Upper lobe of left lung (tissue), 4 donors: ENCODE measurements at regions not wholly inside any gene's neighbourhood (a gene's known extent, or its start where the extent isn't known, plus 50 kb on each side); places are given as distances from the start of the nearest gene placed in this dataset.

ENCODE experiments used
- CTCF ChIP-seq, 6 experiments: fragments of 450-650 bp in 4 of 6; fragments of 200-600 bp in 2 of 6; sonication (generic) in 2 of 6; IDR thresholded peaks; one replicate each; pipeline ENCODE4 v1.5.1; 2016 to 2019; ENCODE audit warnings: antibody characterized with exemption in 6 of 6
- EP300 ChIP-seq, 4 donors: sonication (generic); formaldehyde crosslinking; IDR thresholded peaks; one replicate each; pipeline ENCODE4 v1.5.1; 2017; ENCODE audit warnings: antibody characterized with exemption in 4 of 4, control low read depth in 2 of 4
- POLR2A ChIP-seq, 4 donors: fragments of 450-650 bp; IDR thresholded peaks; one replicate each; pipeline ENCODE4 v1.5.1; 2016 to 2017; ENCODE audit warnings: antibody characterized with exemption in 4 of 4, mild to moderate bottlenecking in 2 of 4
- POLR2AphosphoS5 ChIP-seq, 2 donors: sonication (generic); formaldehyde crosslinking; IDR thresholded peaks; one replicate each; pipeline ENCODE4 v1.5.1; 2017; ENCODE audit warnings: antibody characterized with exemption in 2 of 2

GRCh38 chr15:69742361-69742760 lies 289.7 kb downstream of the RPLP1 start:
- no peak for TF ChIP-seq CTCF (IDR thresholded peaks at IDR 0.05)
- TF ChIP-seq POLR2AphosphoS5 (IDR thresholded peaks at IDR 0.05) = no peak
- no peak for TF ChIP-seq EP300 (IDR thresholded peaks at IDR 0.05)
- no peak for TF ChIP-seq POLR2A (IDR thresholded peaks at IDR 0.05)
